ENCODE measurements at regions not wholly inside any gene's neighbourhood (a gene's known extent, or its start where the extent isn't known, plus 50 kb on each side); places are given as distances from the start of the nearest gene placed in this dataset.

- DNase-seq: no peak
These were observed 87.6 kb upstream of the SLC4A4 start for GRCh38 chr4:71251261-71251660.

- no peak for DNase-seq
These were observed 85.3 kb upstream of the SLC4A4 start for GRCh38 chr4:71253545-71253944.

DNA sequence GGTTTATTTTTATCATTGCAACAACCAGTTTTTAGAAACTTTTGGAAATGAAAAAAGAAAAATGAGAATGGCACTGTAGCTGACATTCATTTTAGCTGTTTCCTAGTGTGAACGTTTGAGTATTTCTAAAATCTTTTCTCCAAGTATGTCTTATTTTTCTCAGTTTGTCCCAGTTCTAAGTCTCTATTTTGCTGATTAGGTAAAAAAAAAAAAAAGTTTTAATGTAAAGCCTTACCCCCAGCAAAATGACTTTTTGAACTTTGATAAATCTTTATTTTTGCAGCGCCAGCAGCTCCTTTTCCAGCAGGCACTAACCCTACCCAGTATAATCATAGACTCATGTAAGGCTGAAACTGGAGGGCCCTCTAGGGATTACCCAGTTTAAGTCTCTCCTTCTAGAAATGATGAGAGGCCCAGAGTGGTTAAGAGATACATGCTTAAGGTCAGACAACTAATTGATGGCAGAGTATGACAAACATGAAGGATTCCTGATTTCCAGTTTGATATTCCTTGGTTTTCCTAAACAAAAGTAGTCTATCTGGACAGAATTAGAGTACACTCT is 84.3 kb upstream of the SLC4A4 start:
- no peak for DNase-seq

DNA sequence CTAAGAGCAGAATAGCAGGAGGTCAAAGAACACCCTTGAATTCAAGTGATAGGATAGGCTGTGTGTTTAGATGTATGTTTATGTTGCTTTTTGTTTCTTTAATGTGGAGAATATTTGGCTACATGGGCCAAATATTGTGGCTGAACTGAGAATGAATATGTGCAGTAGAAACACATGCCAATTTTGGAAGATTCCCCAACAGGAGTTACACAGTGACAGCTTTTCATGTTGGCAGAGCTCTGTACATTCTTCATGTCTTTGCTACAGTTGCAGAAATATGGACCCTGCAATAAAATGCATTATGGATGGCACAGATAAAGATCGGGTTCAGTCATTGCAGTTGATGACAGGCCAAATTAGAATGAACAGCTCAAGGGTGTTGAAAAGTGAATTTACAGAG is 82.8 kb upstream of the SLC4A4 start:
- no peak for DNase-seq

DNA sequence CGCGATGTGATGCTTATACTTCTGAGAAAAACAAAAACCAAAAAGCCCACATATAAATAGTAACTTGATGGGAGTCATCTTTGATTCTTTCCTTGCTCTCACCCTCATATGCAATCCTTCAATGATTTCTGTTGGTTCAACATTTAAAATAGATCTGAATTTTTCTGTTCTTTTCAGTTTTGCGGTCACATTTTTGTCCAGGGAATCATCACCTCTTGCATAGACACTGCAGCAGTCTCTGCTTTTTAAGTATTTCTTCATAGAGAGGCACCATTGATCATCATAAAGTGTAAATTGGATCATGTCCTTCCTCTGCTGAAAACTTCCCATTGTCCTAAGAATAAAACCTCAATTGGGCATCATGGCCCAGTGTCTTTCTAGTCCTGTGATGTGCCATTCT is 81.1 kb upstream of the SLC4A4 start:
- no peak for DNase-seq

- DNase-seq: no peak
These were observed 80.5 kb upstream of the SLC4A4 start for GRCh38 chr4:71258323-71258722.

DNA sequence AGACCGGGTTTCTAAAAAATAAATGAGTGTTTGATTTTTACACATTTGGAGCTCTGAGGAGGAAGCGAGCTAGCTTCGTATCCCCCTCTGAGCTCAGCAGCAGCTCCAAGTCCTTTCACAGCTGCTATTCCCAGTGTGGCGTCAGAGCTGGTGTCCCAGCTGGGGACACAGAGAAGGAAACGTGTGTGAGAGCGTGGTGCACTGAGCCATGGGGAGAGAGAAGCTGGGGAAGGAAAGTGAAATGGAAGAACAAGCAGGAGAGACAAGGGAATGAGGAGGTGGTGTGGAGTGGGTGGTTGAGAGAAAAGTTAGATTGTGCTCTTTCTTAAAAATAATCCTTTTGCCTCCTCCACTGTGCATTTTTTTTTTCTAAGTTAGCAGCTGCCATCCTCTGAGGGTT is 79.5 kb upstream of the SLC4A4 start:
- no peak for DNase-seq

GRCh38 chr4:71259911-71260331 is 78.9 kb upstream of the SLC4A4 start:
- DNase-seq: no peak

DNA sequence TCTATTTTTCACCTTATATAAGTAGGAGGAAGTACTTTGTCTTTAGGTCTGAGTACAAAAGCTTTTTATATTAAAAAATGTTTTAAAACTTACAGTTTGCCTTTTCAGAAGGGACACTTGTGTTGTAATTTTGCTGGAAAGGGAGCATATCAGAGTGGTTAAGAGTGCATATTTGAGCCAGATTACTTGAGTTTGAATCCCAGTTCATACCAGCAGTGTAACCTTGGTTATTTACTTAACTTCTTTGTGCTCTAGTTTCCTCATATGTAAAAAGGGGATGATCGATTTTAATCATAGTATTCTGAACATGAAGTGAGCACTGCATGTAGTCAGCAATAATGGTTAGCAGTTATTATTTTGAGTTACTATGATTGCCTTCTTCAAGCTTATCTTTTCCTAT is 78.3 kb upstream of the SLC4A4 start:
- DNase-seq: no peak

DNA sequence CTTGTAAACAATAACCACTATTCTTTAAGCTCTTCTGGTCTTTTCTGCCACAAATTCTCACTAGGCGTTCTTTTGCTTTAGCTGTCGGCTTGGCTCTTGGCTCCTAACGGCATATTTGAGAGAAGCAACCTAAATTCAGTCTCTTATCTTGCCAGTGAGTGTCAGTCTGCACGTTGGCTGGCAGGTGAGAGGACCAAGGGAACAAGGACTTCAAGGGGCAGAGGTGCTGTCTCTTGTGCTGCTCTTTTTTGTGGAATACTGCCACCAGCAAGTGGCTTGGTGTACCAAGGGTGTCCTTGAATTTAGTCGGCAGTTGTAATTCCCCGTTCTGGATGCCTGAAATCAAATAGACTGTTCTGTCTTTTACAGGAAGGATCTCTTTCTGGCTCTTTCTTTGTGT is 77.8 kb upstream of the SLC4A4 start:
- DNase-seq: no peak

DNA sequence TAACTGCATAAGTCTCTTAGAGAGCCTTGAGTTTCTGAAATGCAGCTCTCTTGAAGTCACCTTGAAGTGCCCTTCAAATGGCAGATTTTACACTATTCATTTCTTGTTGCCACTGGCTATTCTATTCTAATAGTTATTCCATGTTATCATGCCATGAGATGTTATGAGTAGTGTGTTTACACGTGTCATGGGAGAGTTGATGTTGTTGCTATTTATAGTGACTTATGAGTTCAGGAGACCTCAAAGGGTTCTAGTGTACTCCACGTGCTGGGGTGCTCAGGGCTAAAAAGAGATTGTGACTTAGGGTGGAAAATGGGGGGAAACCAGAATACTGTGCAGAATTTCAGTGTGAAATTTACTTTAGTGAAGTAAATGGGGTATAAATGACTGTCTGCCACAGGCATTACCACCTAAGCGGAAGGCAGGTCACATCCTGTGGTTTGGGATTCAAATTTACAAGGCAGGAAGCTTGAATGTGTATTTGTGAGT is 77.1 kb upstream of the SLC4A4 start:
- no peak for DNase-seq

DNA sequence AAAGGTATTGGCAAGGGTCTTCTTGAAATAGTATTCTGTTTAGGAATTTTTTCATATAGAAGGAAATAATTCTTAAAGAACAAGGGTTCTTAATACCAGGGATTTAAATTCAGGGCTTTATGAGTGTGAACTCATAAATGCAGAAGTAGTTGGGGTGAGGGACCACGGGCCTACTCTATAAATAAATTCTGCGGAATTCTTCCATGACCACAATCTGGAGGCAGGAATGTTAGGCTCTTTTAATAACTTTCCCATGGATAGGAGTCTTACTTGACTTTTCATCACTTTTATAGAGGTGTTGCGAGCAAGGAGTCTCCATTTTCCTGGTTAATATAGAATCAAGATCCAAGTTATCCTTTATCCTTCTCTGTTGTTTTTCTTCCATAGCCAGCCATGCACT is 76.7 kb upstream of the SLC4A4 start:
- no peak for DNase-seq

DNA sequence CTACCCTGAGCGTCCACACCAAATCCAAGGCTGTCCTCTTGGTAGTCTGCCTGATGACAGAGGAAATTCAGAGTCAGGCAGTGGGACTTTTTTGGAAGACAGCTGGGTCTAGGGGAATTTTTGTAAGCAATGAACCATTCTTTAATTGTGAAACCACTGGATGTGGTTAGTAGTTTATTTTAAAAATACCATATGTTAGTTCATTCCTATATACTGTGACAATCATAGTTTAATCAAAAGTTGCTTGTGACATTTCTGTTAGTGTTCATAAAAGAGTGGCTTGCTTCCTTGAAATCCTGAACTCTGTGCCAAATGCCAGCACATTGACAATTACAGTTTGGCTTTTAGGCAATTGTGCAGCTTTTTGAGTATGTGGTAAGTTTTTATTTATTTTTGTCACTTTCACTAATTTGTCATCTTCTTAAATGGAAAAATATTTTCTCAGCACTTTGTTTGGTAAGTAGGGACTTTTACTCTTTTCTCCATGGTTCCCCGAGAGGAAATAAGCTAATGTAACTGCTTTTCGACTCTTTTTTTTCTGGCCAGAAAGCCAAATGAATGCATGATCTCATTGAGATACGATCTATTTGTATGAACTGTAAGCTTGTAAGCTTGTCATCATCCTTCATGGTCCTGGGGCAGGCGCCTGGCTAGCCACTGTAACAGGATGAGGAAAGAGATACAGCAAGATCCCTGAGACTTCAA is 72.6 kb upstream of the SLC4A4 start:
- no peak for DNase-seq

DNA sequence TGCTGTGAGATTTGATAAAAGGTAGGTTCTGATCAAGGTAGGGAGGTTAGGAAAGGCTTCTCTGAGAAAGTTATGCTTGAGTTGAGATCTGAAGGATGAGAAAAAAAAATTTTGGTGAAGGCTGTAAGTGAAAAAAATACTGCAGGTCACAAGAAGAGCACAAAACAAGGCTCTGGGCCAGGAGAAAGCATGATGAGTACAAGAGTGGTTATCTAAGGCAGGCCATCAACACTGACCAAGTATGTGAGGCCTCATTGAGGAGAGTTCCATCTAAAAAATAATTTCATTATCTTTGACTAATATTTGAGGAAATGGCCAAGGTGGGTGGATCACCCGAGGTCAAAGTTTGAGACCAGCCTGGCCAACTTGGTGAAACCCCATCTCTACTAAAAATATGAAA is 71.6 kb upstream of the SLC4A4 start:
- DNase-seq: no peak

GRCh38 chr4:71268166-71268565 is 70.7 kb upstream of the SLC4A4 start:
- no peak for DNase-seq

DNA sequence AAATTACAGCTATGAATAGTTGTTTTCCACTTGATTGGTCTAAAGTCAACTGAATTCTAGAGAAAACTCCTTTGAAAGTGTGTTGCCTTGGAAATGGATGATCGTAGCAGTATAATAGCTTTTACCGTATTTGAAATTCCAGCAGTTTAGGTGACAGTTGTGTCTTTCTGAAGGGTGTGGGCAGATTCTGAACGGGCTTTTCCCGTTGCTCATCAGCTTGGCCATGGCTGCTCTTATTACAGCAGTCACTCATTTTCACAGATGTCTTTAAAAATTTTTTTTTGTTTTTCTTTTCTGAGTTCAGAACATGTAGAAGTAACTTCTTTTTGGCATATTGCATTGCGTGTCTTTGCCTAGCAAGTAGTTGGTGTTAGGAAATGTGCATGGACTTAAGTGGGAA is 69.6 kb upstream of the SLC4A4 start:
- DNase-seq: no peak

GRCh38 chr4:71270901-71271300 is 67.9 kb upstream of the SLC4A4 start:
- no peak for DNase-seq

DNA sequence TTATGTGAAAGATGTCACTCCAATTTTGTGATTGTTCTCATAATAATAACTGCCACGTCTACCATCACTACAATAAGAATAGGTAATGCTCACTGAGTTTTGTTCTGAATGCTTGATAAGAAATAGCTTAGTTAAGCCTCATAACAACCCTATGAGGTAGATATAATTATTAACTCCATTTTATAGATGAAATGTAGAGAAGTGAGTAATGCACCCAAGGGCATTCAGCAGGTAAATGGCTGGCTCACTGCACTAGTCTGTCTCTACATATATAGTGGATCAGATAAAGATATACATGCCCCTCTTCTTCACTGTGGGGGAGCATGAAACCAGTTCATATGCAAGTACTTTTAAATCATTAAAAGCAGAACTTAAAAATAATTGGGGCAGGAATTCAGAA is 65.8 kb upstream of the SLC4A4 start:
- DNase-seq: no peak

- no peak for DNase-seq
These were observed 63.8 kb upstream of the SLC4A4 start for GRCh38 chr4:71275004-71275403.

- no peak for DNase-seq
These were observed 63.2 kb upstream of the SLC4A4 start for GRCh38 chr4:71275570-71275969.

GRCh38 chr4:71277353-71277752 is 61.5 kb upstream of the SLC4A4 start:
- DNase-seq: no peak

DNA sequence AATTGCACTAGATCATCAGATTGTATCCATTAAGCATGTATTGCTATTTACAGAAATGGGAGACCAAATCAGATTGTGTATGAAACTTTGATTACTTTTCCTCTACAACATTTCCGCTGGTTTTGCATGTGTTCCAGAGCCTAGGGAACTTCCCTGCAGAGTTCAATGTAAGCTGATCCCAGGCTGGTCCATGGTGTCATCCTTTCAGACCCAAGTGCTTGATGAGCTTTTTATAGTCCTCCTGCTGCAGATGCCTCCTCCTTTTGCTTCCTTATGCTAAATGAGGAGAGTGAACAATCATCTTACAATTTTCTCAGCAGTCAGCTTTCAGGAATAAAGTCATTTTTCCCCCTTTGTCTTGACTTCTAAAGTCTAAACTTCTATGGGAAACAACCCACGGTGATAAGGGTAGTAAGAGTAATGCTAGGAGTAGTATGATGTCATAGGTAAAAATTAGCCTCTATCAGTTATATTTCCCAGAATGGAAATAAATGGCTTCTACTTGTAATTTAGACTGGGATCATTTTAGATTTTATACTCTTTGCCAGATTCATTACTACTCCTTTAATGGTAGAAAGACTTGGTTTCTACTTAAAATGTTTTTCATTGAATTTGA is 55.1 kb upstream of the SLC4A4 start:
- DNase-seq: no peak

GRCh38 chr4:71287305-71287704 is 51.5 kb upstream of the SLC4A4 start:
- DNase-seq: no peak

DNA sequence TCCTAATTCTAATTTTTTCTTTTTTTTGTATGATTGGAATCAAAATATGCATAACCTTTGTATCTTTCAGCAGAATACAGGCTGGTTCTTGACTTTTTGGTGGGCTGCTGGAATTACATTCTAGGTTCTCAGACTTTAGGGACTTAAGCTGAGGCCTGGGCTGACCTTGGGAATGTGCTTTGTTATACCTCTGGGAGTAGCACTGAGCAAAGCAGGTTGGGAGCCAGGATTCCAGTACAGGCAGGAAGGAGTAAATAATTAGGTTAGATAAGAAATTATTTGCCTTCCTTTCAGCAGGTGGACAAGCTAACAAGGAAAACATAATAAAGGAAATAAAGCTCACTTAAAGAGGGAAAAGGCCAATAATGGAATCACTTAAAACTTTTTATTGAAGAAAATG is 49.9 kb upstream of the SLC4A4 start:
- DNase-seq: no peak
